ENCODE measurements at regions not wholly inside any gene's neighbourhood (a gene's known extent, or its start where the extent isn't known, plus 50 kb on each side); places are given as distances from the start of the nearest gene placed in this dataset.

DNA sequence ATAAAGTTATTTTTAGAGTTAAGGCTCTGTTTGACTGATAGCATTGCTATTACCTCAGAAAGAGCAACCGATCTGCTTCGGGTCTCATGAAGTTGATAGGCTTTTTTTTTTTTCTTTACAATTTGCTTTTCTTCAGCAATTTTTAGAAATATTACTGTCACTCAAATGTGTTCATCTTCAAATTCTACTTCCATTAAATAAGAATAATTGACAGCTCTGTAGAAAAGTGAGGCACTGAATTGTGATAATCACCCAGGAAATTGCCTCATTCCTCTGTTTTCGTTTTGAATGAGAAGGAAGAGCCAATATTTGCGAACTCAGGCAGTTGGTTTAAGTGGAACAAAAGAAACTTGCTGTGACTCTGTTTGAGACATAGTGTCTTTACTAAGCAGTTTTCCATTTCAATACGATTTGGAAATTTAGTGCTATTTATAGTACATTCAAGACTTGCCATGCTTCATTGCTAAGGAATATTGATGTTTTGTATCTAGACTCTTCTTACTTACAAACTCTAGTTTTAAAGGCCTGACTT is 700.5 kb upstream of the CDH10 start:
- Mint-ChIP-seq H3K4me1 (peaks cover 6% of the 10 kb centered on the region), H3K27me3 (ENCODE audit: low read depth) (no peaks in the 10 kb centered on the region), H3K4me3 (no peak overlapping the region), H3K36me3 (ENCODE audit: low read depth) (no peaks in the 10 kb centered on the region), H3K27ac (ENCODE audit: unreplicated experiment) (no peak overlapping the region), H3K9me3 (no peaks in the 10 kb centered on the region)
- TF ChIP-seq, protein P1, sequence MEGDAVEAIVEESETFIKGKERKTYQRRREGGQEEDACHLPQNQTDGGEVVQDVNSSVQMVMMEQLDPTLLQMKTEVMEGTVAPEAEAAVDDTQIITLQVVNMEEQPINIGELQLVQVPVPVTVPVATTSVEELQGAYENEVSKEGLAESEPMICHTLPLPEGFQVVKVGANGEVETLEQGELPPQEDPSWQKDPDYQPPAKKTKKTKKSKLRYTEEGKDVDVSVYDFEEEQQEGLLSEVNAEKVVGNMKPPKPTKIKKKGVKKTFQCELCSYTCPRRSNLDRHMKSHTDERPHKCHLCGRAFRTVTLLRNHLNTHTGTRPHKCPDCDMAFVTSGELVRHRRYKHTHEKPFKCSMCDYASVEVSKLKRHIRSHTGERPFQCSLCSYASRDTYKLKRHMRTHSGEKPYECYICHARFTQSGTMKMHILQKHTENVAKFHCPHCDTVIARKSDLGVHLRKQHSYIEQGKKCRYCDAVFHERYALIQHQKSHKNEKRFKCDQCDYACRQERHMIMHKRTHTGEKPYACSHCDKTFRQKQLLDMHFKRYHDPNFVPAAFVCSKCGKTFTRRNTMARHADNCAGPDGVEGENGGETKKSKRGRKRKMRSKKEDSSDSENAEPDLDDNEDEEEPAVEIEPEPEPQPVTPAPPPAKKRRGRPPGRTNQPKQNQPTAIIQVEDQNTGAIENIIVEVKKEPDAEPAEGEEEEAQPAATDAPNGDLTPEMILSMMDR (conservative IDR thresholded peaks at IDR 0.05): no peak
- no peak for DNase-seq (ENCODE audit: low read depth, low spot score)

DNA sequence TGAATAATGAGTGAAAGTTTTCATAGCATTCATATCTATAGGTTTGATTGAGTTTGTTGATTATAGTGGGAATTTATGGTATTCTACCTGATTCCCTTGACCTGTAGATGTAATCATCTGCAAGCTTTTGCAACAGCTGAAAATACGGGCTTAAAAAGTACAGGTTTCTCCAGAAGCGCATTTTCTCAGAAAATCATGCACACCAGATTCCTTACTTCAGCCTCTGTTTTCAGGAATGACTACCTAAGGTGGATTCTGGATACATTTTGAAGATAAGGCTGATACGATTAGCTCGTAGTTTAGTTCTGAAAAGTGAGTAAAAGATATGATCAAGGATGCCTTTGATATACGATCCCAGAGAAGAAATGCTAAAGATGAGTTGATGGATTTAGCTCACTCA is 694.8 kb upstream of the CDH10 start:
- no peaks in the 10 kb centered on the region for H3K36me3 Mint-ChIP-seq (ENCODE audit: low read depth)
- no peak overlapping the region for H3K27ac Mint-ChIP-seq (ENCODE audit: unreplicated experiment)
- H3K27me3 Mint-ChIP-seq (ENCODE audit: low read depth): no peaks in the 10 kb centered on the region
- H3K4me3 Mint-ChIP-seq: no peak overlapping the region
- no peak for DNase-seq (ENCODE audit: low read depth, low spot score)
- H3K4me1 Mint-ChIP-seq: no peaks in the 10 kb centered on the region
- H3K9me3 Mint-ChIP-seq: peaks cover 6% of the 10 kb centered on the region
- TF ChIP-seq, protein P1 (conservative IDR thresholded peaks at IDR 0.05): no peak

DNA sequence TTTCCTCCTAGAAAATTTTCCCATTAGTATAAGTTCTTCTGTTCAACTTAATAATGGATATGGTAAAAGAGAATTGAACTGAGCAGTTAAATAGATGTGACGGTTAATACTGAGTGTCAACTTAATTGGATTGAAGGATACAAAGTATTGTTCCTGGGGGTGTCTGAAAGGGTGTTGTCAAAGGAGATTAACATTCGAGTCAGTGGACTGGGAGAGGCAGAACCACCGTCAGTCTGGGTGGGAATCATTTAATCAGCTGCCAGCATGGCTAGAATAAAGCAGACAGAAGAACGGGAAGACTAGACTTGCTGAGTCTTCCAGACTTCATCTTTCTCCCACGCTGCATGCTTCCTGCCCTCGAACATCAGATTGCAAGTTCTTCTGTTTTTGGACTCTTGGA is 689.6 kb upstream of the CDH10 start:
- Mint-ChIP-seq H3K27ac (ENCODE audit: unreplicated experiment) (no peak overlapping the region), H3K4me3 (no peak overlapping the region), H3K4me1 (no peaks in the 10 kb centered on the region), H3K27me3 (ENCODE audit: low read depth) (no peaks in the 10 kb centered on the region), H3K9me3 (peaks cover 3% of the 10 kb centered on the region), H3K36me3 (ENCODE audit: low read depth) (no peaks in the 10 kb centered on the region)
- no peak for DNase-seq (ENCODE audit: low read depth, low spot score)
- TF ChIP-seq, protein P1 (conservative IDR thresholded peaks at IDR 0.05): no peak

DNA sequence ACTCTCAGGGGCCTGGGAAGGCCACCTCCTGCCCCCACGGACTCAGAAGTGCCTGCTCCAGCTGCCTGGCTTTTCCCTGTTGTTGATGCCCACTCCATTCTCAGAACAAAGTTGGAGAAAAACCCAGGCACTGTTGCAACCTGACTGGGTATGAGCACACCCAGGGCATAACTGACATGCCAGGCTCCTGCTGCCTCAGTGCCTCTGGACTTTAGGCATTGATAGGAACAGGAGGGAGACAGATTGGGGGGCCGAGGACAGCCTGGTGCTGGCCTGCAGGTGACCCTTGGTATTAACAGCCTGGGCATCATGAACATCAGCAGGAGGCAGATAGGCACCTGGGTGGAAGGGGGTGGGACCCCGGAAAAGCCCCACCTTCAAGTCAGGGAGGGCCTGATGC is 685.9 kb upstream of the CDH10 start:
- H3K4me1 Mint-ChIP-seq: no peaks in the 10 kb centered on the region
- no peaks in the 10 kb centered on the region for H3K27me3 Mint-ChIP-seq (ENCODE audit: low read depth)
- TF ChIP-seq, protein P1 (conservative IDR thresholded peaks at IDR 0.05): no peak
- no peak overlapping the region for H3K4me3 Mint-ChIP-seq
- peaks cover 3% of the 10 kb centered on the region for H3K9me3 Mint-ChIP-seq
- H3K27ac Mint-ChIP-seq (ENCODE audit: unreplicated experiment): no peak overlapping the region
- peaks cover 3% of the 10 kb centered on the region for H3K36me3 Mint-ChIP-seq (ENCODE audit: low read depth)
- no peak for DNase-seq (ENCODE audit: low read depth, low spot score)

DNA sequence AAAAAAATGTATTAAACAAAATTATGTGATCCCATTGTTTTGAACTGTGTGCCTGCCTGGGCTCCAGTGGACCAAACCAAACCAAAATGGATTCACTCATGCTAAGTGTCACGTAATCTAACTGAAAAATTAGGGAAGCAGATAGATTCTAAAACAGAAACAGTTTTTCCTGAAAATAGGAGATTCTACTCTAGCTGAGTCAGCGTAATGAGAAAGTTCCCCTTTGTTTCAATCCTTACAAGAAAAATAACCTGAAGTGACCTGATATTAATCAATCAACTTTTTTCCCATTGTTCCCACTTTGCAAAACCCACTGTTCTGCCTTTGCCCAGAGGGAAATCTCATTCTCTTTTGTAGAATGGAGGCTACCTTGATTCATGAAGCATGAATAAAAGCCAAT is 682.4 kb upstream of the CDH10 start:
- H3K36me3 Mint-ChIP-seq (ENCODE audit: low read depth): peaks cover 3% of the 10 kb centered on the region
- no peak overlapping the region for H3K4me3 Mint-ChIP-seq
- no peaks in the 10 kb centered on the region for H3K4me1 Mint-ChIP-seq
- no peaks in the 10 kb centered on the region for H3K27me3 Mint-ChIP-seq (ENCODE audit: low read depth)
- TF ChIP-seq, protein P1 (conservative IDR thresholded peaks at IDR 0.05): no peak
- peaks cover 3% of the 10 kb centered on the region for H3K9me3 Mint-ChIP-seq
- DNase-seq (ENCODE audit: low read depth, low spot score): no peak
- H3K27ac Mint-ChIP-seq (ENCODE audit: unreplicated experiment): no peak overlapping the region

DNA sequence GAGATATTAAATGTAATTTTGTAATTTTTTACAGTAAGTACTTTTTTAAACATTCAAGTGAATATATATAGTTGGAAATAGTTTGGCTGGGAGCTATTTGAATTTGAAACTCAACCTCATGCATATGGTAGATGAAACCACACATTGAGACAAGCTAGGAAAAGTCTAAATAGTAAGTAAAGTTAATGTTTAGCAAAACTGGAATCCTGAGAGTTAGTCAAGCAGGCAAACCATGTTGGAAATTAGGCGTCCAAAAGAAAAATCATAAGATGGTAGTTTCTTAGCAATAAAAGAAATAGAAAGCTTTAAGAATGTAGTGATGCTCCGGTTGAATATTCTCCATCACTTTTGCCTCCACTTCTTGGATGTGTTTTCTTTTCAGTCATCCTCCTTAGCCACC is 657.1 kb upstream of the CDH10 start:
- Mint-ChIP-seq H3K9me3 (peaks cover 2% of the 10 kb centered on the region), H3K27me3 (ENCODE audit: low read depth) (no peaks in the 10 kb centered on the region), H3K4me3 (no peak overlapping the region), H3K36me3 (ENCODE audit: low read depth) (no peaks in the 10 kb centered on the region), H3K4me1 (no peaks in the 10 kb centered on the region), H3K27ac (ENCODE audit: unreplicated experiment) (no peak overlapping the region)
- no peak for DNase-seq (ENCODE audit: low read depth, low spot score)
- TF ChIP-seq, protein P1 (conservative IDR thresholded peaks at IDR 0.05): no peak

Measured in neural crest cell (in vitro differentiated cells).